Bronchial epithelial cell (primary cell): ENCODE measurements at regions not wholly inside any gene's neighbourhood (a gene's known extent, or its start where the extent isn't known, plus 50 kb on each side); places are given as distances from the start of the nearest gene placed in this dataset.

Experiments
- DNase-seq: peaks from one replicate; pipeline ENCODE4 v3.0.0-alpha.2; 2010; ENCODE audit warnings: low read depth
- FAIRE-seq: peaks from 2 replicates; lab custom pipeline; 2011; peaks lifted over from hg19 to GRCh38; lab: Jason Lieb, UNC
- H3K27me3 ChIP-seq: 2 replicates; pipeline ENCODE4 v1.5.1; 2011; ENCODE audit warnings: low read length; ENCODE audit not compliant: control insufficient read depth, insufficient read depth
- H3K36me3 ChIP-seq: 2 replicates; pipeline ENCODE4 v1.5.1; 2011; ENCODE audit warnings: low read length; ENCODE audit not compliant: control insufficient read depth, insufficient read depth
- H3K4me3 ChIP-seq: 2 replicates; pipeline ENCODE4 v1.5.1; 2011; ENCODE audit warnings: mild to moderate bottlenecking, low read depth, low read length, control low read depth
- TF ChIP-seq, protein P1 (sequence below): IDR thresholded peaks from 2 replicates; pipeline ENCODE4 v1.5.1; 2011; ENCODE audit warnings: mild to moderate bottlenecking, moderate library complexity, low read length, control low read depth, inconsistent platforms; ENCODE audit not compliant: insufficient read depth, severe bottlenecking

DNA sequence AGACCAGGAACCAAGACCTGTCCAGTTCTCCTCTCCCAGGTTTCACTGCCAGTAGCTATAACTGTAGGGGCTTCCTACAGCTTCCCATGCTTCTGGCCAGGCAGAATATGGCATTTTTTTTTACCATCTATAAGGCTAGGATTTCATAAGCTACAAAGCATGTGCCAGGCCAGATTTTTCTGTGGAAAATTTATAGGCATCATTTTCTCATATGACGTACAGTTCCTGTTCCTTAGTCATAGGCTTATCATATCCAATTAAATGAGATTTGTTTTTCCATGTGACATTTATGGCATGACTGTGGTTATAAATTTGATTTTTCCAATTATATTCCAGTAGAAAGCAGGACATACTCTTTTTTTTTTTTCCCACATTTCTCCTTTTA is 208.6 kb upstream of the NPY start:
- FAIRE-seq (no peak), DNase-seq (no peak)
- TF ChIP-seq, protein P1, sequence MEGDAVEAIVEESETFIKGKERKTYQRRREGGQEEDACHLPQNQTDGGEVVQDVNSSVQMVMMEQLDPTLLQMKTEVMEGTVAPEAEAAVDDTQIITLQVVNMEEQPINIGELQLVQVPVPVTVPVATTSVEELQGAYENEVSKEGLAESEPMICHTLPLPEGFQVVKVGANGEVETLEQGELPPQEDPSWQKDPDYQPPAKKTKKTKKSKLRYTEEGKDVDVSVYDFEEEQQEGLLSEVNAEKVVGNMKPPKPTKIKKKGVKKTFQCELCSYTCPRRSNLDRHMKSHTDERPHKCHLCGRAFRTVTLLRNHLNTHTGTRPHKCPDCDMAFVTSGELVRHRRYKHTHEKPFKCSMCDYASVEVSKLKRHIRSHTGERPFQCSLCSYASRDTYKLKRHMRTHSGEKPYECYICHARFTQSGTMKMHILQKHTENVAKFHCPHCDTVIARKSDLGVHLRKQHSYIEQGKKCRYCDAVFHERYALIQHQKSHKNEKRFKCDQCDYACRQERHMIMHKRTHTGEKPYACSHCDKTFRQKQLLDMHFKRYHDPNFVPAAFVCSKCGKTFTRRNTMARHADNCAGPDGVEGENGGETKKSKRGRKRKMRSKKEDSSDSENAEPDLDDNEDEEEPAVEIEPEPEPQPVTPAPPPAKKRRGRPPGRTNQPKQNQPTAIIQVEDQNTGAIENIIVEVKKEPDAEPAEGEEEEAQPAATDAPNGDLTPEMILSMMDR, result no peak
- Histone ChIP-seq H3K27me3 (no peaks in the 10 kb centered on the region), H3K36me3 (no peaks in the 10 kb centered on the region), H3K4me3 (no peak overlapping the region)

DNA sequence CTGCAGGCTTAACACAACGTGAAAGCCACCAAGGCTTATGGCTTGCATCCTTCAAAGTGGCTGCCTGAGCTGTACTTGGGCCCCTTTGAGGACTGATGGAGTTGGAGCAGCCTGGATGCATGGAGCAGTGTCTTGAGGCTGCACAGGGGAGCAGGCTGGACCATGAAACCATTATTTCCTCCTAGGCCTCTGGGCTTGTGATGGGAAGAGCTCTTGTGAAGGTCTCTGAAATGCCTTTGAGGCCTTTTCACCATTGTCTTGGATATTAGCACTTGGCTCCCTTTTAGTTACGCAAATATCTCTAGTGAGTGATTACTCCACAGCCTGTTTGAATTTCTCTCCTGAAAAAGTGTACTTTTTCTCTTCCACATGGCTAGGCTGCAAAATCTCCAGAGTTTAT is 201.2 kb upstream of the NPY start:
- H3K4me3 ChIP-seq, result no peak overlapping the region
- no peaks in the 10 kb centered on the region for H3K27me3 ChIP-seq
- DNase-seq (no peak), FAIRE-seq (no peak)
- TF ChIP-seq, protein P1, result no peak
- H3K36me3 ChIP-seq, result no peaks in the 10 kb centered on the region

DNA sequence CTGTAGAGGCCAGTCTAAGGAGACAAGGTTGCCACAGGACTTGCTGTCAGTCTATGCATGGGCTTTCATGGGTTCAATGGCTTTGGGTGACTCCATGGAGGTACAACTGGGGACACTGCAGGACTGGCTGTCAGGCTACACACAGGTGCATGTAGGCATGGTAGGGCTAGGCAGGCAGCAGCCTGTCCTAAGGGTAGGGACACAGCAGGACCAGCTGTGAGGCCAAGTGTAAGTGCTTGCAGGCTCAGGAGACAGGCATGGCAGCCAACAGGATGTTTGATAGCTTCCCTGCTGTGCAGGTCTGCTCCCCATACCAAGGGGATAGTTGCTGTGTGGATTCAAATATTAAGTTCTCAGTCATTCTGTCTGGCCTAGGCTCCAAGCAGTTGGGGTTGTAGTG is 181.0 kb upstream of the NPY start:
- TF ChIP-seq, protein P1, result no peak
- no peaks in the 10 kb centered on the region for H3K36me3 ChIP-seq
- H3K27me3 ChIP-seq, result no peaks in the 10 kb centered on the region
- FAIRE-seq, result no peak
- DNase-seq, result no peak
- H3K4me3 ChIP-seq, result no peak overlapping the region

DNA sequence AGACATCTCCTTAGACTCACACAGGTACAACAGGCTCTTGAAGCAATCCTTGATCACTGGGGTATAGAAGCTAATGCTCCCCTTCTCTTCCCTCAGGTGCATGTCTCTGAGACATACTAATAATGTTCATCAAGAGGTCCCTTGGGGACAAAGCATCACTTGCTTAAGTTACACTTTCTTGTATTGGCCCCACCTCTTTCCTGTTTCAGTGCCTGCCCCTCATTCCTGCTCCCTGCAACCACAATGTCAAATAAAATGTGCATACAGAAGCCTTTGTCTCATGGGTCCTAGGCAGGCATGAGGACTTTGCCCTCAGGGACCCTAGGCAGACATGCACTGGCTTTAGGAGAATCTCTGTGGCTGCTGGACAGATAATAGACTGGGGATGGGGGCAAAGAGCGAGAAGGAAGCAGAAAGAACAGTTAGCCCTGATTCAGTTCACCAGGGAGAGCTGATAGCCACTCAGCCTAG is 175.0 kb upstream of the NPY start:
- TF ChIP-seq, protein P1, result no peak
- H3K27me3 ChIP-seq, result no peaks in the 10 kb centered on the region
- DNase-seq, result no peak
- FAIRE-seq, result no peak
- H3K4me3 ChIP-seq, result no peak overlapping the region
- no peaks in the 10 kb centered on the region for H3K36me3 ChIP-seq

DNA sequence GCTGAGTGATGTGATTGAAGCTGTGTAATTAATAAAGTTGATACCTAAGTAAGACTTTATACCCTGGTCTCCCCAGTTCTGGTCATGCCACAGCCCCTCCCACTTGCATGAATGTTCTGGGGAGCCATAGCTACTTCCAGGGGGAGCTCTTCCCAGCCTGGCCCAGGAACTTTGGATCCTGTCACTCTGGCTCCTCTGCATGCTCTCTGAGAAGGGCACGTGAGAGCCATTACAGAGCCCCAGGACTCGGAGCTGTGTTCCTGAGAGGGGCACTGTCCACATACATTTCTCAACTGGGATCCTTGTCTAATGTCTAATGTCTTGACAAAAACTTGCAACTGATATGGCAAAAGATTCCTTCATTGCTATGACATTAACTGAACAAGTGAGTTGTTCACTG is 173.9 kb upstream of the NPY start:
- DNase-seq (no peak), FAIRE-seq (no peak)
- Histone ChIP-seq H3K4me3 (no peak overlapping the region), H3K27me3 (no peaks in the 10 kb centered on the region), H3K36me3 (no peaks in the 10 kb centered on the region)
- TF ChIP-seq, protein P1, result no peak

DNA sequence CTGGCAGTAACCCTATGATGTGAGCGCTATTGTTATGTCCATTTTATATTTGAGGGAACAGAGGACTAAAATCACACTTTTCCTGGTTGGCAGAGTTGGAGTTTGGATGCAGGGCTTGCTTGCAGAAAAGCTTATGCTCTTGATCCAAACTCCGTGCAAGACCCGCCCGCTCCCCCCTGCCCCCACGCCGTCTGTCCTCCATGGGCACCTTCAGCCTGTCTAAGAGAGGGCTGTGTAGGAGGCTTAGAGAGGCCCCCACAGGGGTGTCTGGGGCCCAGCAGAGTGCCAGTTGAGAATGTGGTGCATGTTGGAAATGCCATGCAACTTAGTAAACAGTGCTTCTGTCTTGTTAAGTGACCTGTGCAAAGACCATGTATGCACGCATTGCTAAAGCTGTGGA is 170.5 kb upstream of the NPY start:
- FAIRE-seq, result no peak

More for the DNA sequence above, 170.5 kb upstream of the NPY start:
- Histone ChIP-seq H3K4me3 (no peak overlapping the region), H3K27me3 (no peaks in the 10 kb centered on the region), H3K36me3 (no peaks in the 10 kb centered on the region)
- no peak for DNase-seq
- TF ChIP-seq, protein P1, result no peak
